Memory B cell (primary cell): ENCODE measurements at regions not wholly inside any gene's neighbourhood (a gene's known extent, or its start where the extent isn't known, plus 50 kb on each side); places are given as distances from the start of the nearest gene placed in this dataset.

Experiments
- ATAC-seq: fragments of 150-1000 bp; cut with Tn5 transposase; 2 replicates; pipeline ENCODE4 v1.10.0; 2021; ENCODE audit warnings: low read depth, mild to moderate bottlenecking, moderate library complexity
- DNase-seq, 2 donors: peaks; one replicate each; pipeline ENCODE4 v3.0.0; 2022; ENCODE audit warnings: low spot score in 2 of 2
- H3K27ac Mint-ChIP-seq: one replicate; pipeline ENCODE4 v1.8.0; 2022; ENCODE audit warnings: mild to moderate bottlenecking, moderate library complexity, mixed read lengths
- H3K27me3 Mint-ChIP-seq: one replicate; pipeline ENCODE4 v1.8.0; 2022; ENCODE audit warnings: mixed read lengths
- H3K36me3 Mint-ChIP-seq: one replicate; pipeline ENCODE4 v1.8.0; 2022; ENCODE audit warnings: mild to moderate bottlenecking, mixed read lengths
- H3K4me1 Mint-ChIP-seq: one replicate; pipeline ENCODE4 v1.8.0; 2022; ENCODE audit warnings: mixed read lengths
- H3K4me3 Mint-ChIP-seq: one replicate; pipeline ENCODE4 v1.8.0; 2022; ENCODE audit warnings: mild to moderate bottlenecking, moderate library complexity, mixed read lengths
- H3K9me3 Mint-ChIP-seq: one replicate; pipeline ENCODE4 v1.8.0; 2022; ENCODE audit warnings: mixed read lengths

- no peaks in the 10 kb centered on the region for H3K36me3 Mint-ChIP-seq
- no peak overlapping the region for H3K4me3 Mint-ChIP-seq
- DNase-seq (no peak), ATAC-seq (no peak)
- peaks cover 2% of the 10 kb centered on the region for H3K27me3 Mint-ChIP-seq
- H3K4me1 Mint-ChIP-seq = no peaks in the 10 kb centered on the region
- H3K9me3 Mint-ChIP-seq = no peaks in the 10 kb centered on the region
- H3K27ac Mint-ChIP-seq = no peak overlapping the region
Observed at GRCh38 chr11:122170815-122171475, 54.9 kb upstream of the BLID start.

DNA sequence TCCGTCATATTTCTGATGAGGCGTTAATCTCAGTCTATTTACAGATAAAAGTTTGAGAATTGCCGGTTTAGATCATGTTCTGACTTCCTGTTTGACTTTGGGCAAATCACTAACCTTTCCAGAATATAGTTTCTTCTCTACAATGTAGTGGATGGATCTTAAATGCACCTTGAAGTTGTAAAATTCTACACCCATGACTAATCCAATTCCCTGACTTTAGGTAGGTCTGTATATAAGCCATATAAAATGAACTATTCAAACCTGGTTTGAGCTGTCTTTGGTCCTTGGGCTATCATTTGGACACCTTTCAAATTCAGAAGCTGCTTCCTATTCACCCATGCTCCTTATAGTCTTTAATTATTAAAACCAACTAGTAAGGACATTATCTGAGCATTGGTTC lies 52.2 kb upstream of the BLID start:
- ATAC-seq (no peak), DNase-seq (no peak)
- no peaks in the 10 kb centered on the region for H3K9me3 Mint-ChIP-seq
- H3K4me1 Mint-ChIP-seq = no peaks in the 10 kb centered on the region
- no peak overlapping the region for H3K27ac Mint-ChIP-seq
- no peaks in the 10 kb centered on the region for H3K36me3 Mint-ChIP-seq
- no peak overlapping the region for H3K4me3 Mint-ChIP-seq
- H3K27me3 Mint-ChIP-seq = peaks cover 2% of the 10 kb centered on the region

DNA sequence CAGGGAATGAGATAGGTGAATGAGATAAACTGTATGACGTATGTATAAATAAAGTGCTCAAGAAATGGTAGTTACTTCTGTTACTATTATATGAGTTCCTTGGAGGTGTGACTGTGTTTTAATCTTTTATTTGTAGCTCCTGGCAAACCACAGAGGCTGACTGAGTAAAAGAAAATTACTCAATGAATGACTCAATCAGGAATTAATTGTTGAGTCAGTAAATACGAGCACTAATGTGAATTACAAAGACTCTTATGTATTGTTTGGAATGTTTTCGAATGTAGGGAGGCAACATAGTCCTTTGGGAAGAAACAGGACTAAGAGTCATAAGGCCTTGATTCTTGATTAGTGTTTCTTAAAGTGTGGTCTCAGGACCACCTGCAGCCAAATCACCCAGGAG lies 51.1 kb upstream of the BLID start:
- Mint-ChIP-seq H3K4me1 (no peaks in the 10 kb centered on the region), H3K27me3 (peaks cover 2% of the 10 kb centered on the region), H3K36me3 (no peaks in the 10 kb centered on the region), H3K9me3 (no peaks in the 10 kb centered on the region), H3K27ac (no peak overlapping the region), H3K4me3 (no peak overlapping the region)
- ATAC-seq = no peak
- DNase-seq = no peak

DNA sequence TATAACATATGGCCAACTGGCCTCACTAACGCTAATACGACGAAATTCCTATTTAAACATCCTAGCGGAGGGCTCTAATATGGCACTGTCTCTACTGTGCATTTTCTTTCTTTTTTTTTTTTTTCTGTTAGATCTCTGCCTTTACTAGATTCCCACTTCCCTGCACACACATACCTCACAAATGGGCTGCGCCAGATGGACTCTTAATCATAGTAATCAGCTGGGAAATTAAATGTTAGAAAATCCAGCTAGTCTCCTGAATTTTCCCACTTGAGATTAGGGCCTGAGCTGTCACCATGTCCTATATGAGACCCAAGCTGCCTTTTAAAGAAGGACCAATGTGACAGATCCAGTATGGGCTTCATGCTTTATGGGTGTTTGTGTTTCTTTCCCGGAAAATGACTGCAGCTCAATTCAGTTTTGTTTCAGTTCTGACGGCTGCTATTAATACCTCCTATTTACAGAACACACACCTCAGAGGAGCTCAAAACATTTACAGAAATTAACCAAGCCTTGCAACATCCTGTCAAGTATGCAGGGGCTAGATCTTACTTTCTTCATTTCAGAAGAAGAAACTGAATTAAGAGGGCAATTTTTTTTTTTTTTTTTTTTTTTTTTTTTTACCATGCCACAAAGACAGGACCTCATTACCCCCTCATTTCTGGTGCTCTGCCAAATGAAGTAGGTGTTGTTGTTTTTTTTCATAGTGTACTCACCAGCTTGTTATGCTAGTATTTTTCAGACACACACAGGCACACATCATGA lies 49.8 kb upstream of the BLID start:
- H3K4me3 Mint-ChIP-seq = no peak overlapping the region
- no peaks in the 10 kb centered on the region for H3K36me3 Mint-ChIP-seq
- no peak for DNase-seq
- H3K9me3 Mint-ChIP-seq = no peaks in the 10 kb centered on the region
- ATAC-seq = no peak
- H3K4me1 Mint-ChIP-seq = no peaks in the 10 kb centered on the region
- H3K27me3 Mint-ChIP-seq = peaks cover 2% of the 10 kb centered on the region
- H3K27ac Mint-ChIP-seq = no peak overlapping the region
